H9 (cell line): ENCODE measurements at regions not wholly inside any gene's neighbourhood (a gene's known extent, or its start where the extent isn't known, plus 50 kb on each side); places are given as distances from the start of the nearest gene placed in this dataset.

Source experiments
- DNase-seq: peaks from one replicate; pipeline ENCODE4 v3.0.0-alpha.2; 2017
- H2AFZ ChIP-seq: one replicate; pipeline ENCODE4 v1.6.1; 2013; ENCODE audit warnings: mild to moderate bottlenecking, low read length, control low read depth, moderate library complexity
- H2AK5ac ChIP-seq: 2 replicates; pipeline ENCODE4 v1.6.1; 2013; ENCODE audit warnings: low read length, control low read depth, mixed read lengths; ENCODE audit not compliant: insufficient read length
- H2BK120ac ChIP-seq: one replicate; pipeline ENCODE4 v1.6.1; 2013; ENCODE audit warnings: low read depth, mild to moderate bottlenecking, low read length, control low read depth, inconsistent platforms; ENCODE audit not compliant: poor library complexity, severe bottlenecking
- H2BK12ac ChIP-seq: 2 replicates; pipeline ENCODE4 v1.6.1; 2013; ENCODE audit warnings: low read length, control low read depth, mixed read lengths, low read depth; ENCODE audit not compliant: insufficient read length
- H2BK15ac ChIP-seq: 2 replicates; pipeline ENCODE4 v1.6.1; 2013; ENCODE audit warnings: low read depth, low read length, control low read depth
- H2BK20ac ChIP-seq: one replicate; pipeline ENCODE4 v1.6.1; 2013; ENCODE audit warnings: low read depth, mild to moderate bottlenecking, low read length, control low read depth, inconsistent platforms; ENCODE audit not compliant: poor library complexity, severe bottlenecking
- H2BK5ac ChIP-seq: 2 replicates; pipeline ENCODE4 v1.6.1; 2013; ENCODE audit warnings: low read length, control low read depth, mixed read lengths; ENCODE audit not compliant: insufficient read length
- H3K14ac ChIP-seq: 2 replicates; pipeline ENCODE4 v1.6.1; 2013; ENCODE audit warnings: low read length, control low read depth; ENCODE audit not compliant: insufficient read depth
- H3K18ac ChIP-seq: 2 replicates; pipeline ENCODE4 v1.6.1; 2013; ENCODE audit warnings: low read depth, mild to moderate bottlenecking, mixed read lengths, low read length, control low read depth; ENCODE audit not compliant: insufficient read length
- H3K23ac ChIP-seq: 2 replicates; pipeline ENCODE4 v1.6.1; 2013; ENCODE audit warnings: low read length, control low read depth, mixed read lengths, low read depth; ENCODE audit not compliant: insufficient read length
- H3K23me2 ChIP-seq: 2 replicates; pipeline ENCODE4 v1.6.1; 2013; ENCODE audit warnings: low read depth, mild to moderate bottlenecking, mixed read lengths, low read length, control low read depth; ENCODE audit not compliant: insufficient read length, poor library complexity, severe bottlenecking
- H3K27ac ChIP-seq: 2 replicates; pipeline ENCODE4 v1.5.1; 2013; ENCODE audit warnings: low read length, control low read depth, mixed read lengths, low read depth; ENCODE audit not compliant: insufficient read length
- H3K27me3 ChIP-seq: 2 replicates; pipeline ENCODE4 v1.6.1; 2013; ENCODE audit warnings: low read length, control low read depth, inconsistent platforms; ENCODE audit not compliant: insufficient read depth
- H3K4ac ChIP-seq: 2 replicates; pipeline ENCODE4 v1.6.1; 2013; ENCODE audit warnings: low read depth, mild to moderate bottlenecking, control low read depth, inconsistent platforms, low read length, moderate library complexity
- H3K4me1 ChIP-seq: 2 replicates; pipeline ENCODE4 v1.6.1; 2013; ENCODE audit warnings: low read length, control low read depth, inconsistent platforms; ENCODE audit not compliant: insufficient read depth
- H3K4me2 ChIP-seq: 2 replicates; pipeline ENCODE4 v1.6.1; 2013; ENCODE audit warnings: low read length, control low read depth, mixed read lengths; ENCODE audit not compliant: insufficient read length, insufficient read depth
- H3K56ac ChIP-seq: 2 replicates; pipeline ENCODE4 v1.6.1; 2013; ENCODE audit warnings: low read depth, mild to moderate bottlenecking, mixed read lengths, low read length, control low read depth; ENCODE audit not compliant: insufficient read length
- H3K79me1 ChIP-seq: 2 replicates; pipeline ENCODE4 v1.6.1; 2013; ENCODE audit warnings: low read depth, mild to moderate bottlenecking, moderate library complexity, low read length, control low read depth, inconsistent platforms; ENCODE audit not compliant: insufficient read depth, poor library complexity, severe bottlenecking
- H3K79me2 ChIP-seq: 2 replicates; pipeline ENCODE4 v1.6.1; 2013; ENCODE audit warnings: low read length, control low read depth, inconsistent platforms; ENCODE audit not compliant: insufficient read depth
- H3K9ac ChIP-seq: 2 replicates; pipeline ENCODE4 v1.6.1; 2013; ENCODE audit warnings: low read length, control low read depth, mixed read lengths; ENCODE audit not compliant: insufficient read length; ENCODE audit errors: extremely low read depth
- H3K9me3 ChIP-seq: one replicate; pipeline ENCODE4 v1.6.1; 2013; ENCODE audit warnings: low read depth, low read length, inconsistent platforms; ENCODE audit not compliant: control insufficient read depth
- H3T11ph ChIP-seq: one replicate; pipeline ENCODE4 v1.6.1; 2013; ENCODE audit warnings: mild to moderate bottlenecking, low read length, control low read depth, inconsistent platforms
- H4K20me1 ChIP-seq: one replicate; pipeline ENCODE4 v1.6.1; 2013; ENCODE audit not compliant: control insufficient read depth, insufficient read length, insufficient read depth
- H4K5ac ChIP-seq: 2 replicates; pipeline ENCODE4 v1.6.1; 2013; ENCODE audit warnings: low read depth, mild to moderate bottlenecking, mixed read lengths, low read length, control low read depth; ENCODE audit not compliant: insufficient read length
- H4K8ac ChIP-seq: replicated peaks from 2 replicates; pipeline ENCODE4 v1.6.1; 2013; ENCODE audit warnings: low read length, control low read depth, mixed read lengths, low read depth; ENCODE audit not compliant: insufficient read length
- H4K91ac ChIP-seq: 2 replicates; pipeline ENCODE4 v1.6.1; 2013; ENCODE audit warnings: low read depth, mild to moderate bottlenecking, moderate library complexity, mixed read lengths, low read length, control low read depth; ENCODE audit not compliant: insufficient read length
- H3K27ac Mint-ChIP-seq, 3 experiments: 2 replicates in 2 of 3; 3 replicates in 1 of 3; pipeline ENCODE4 v1.8.0; 2020 to 2021; ENCODE audit warnings: mixed read lengths in 3 of 3, mild to moderate bottlenecking in 1 of 3, moderate library complexity in 1 of 3
- H3K27me3 Mint-ChIP-seq: 2 replicates; pipeline ENCODE4 v1.8.0; 2021; ENCODE audit warnings: low read depth, mild to moderate bottlenecking, moderate library complexity, mixed read lengths
- H3K36me3 Mint-ChIP-seq, 3 experiments: 2 replicates in 2 of 3; 3 replicates in 1 of 3; pipeline ENCODE4 v1.8.0; 2020 to 2021; ENCODE audit warnings: low read depth in 3 of 3, mixed read lengths in 3 of 3; ENCODE audit not compliant: insufficient read depth in 1 of 3
- H3K4me1 Mint-ChIP-seq, 2 experiments: 2 replicates each; pipeline ENCODE4 v1.8.0; 2020; ENCODE audit warnings: mixed read lengths in 2 of 2
- H3K4me3 Mint-ChIP-seq, 2 experiments: 2 replicates in 1 of 2; 3 replicates in 1 of 2; pipeline ENCODE4 v1.8.0; 2020 to 2021; ENCODE audit warnings: mild to moderate bottlenecking in 2 of 2, mixed read lengths in 2 of 2, moderate library complexity in 1 of 2
- H3K9me3 Mint-ChIP-seq, 2 experiments: 2 replicates in 1 of 2; 3 replicates in 1 of 2; pipeline ENCODE4 v1.8.0; 2020; ENCODE audit warnings: mild to moderate bottlenecking in 2 of 2, mixed read lengths in 2 of 2, moderate library complexity in 1 of 2
- CTCF ChIP-seq: fragments of 200-600 bp; sonication (generic); conservative IDR thresholded peaks from 3 replicates; pipeline ENCODE4 v1.8.0; 2021; ENCODE audit warnings: antibody characterized with exemption, mild to moderate bottlenecking
- WGBS: extraction: QIAGEN DNeasy Blood & Tissue Kit; methylation state at CpG from one replicate; pipeline ENCODE4 v1.1.7; 2013; ENCODE audit warnings: missing lambda C conversion rate, low lambda C conversion rate, mixed read lengths; ENCODE audit not compliant: insufficient read length; ENCODE audit errors: extremely low coverage; 5-methylcytosine and 5-hydroxymethylcytosine counted together

GRCh38 chr4:157908031-157908430, 264.8 kb downstream of the GASK1B start:
- Histone ChIP-seq H3K56ac (no peak overlapping the region), H4K8ac (no peak overlapping the region), H3K9me3 (no peaks in the 10 kb centered on the region), H3K14ac (no peak overlapping the region), H3K23ac (no peak overlapping the region), H4K5ac (no peak overlapping the region), H3K9ac (no peak overlapping the region), H3K27ac (no peak overlapping the region), H3K79me2 (no peaks in the 10 kb centered on the region), H3K4me2 (no peak overlapping the region), H3K27me3 (no peaks in the 10 kb centered on the region), H2BK12ac (no peak overlapping the region), H2BK15ac (no peak overlapping the region), H2AFZ (no peak overlapping the region), H4K91ac (no peak overlapping the region), H4K20me1 (no peaks in the 10 kb centered on the region), H2BK5ac (no peak overlapping the region), H3K4ac (no peak overlapping the region), H3K4me1 (no peaks in the 10 kb centered on the region), H2AK5ac (no peak overlapping the region), H3K18ac (no peak overlapping the region), H3K79me1 (no peaks in the 10 kb centered on the region), H3K23me2 (no peaks in the 10 kb centered on the region), H3T11ph (no peak overlapping the region), H2BK20ac (no peak overlapping the region), H2BK120ac (no peak overlapping the region)
- H3K27me3 Mint-ChIP-seq, result no peaks in the 10 kb centered on the region
- no peak for TF ChIP-seq CTCF
- no peak overlapping the region for H3K4me3 Mint-ChIP-seq
- H3K36me3 Mint-ChIP-seq, result no peaks in the 10 kb centered on the region
- H3K9me3 Mint-ChIP-seq, result no peaks in the 10 kb centered on the region
- no peaks in the 10 kb centered on the region for H3K4me1 Mint-ChIP-seq
- WGBS, result no CpG with 5 or more reads among the region's 3 CpGs
- no peak overlapping the region for H3K27ac Mint-ChIP-seq
- no peak for DNase-seq
